ENCODE measurements at regions not wholly inside any gene's neighbourhood (a gene's known extent, or its start where the extent isn't known, plus 50 kb on each side); places are given as distances from the start of the nearest gene placed in this dataset.

DNA sequence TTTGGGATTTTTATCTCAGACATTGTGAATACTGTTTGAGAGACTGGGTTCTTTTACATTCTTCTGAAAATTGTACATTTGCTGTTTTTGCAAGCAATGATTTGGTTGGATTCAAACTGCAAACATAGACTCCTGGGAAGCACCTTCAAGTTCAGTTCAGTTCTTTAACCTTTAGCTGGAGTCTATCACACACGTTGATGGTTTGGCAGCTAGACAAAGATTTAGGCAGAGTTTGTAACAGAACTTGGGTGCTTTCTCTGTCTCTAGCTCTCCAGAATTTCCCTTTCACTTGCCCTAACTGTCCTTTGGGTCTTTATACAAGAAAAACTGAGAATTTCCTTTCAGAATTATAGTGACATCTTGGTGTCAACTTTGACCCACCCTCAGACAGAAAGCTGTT lies 556.6 kb downstream of the DIAPH3 start:
- Histone ChIP-seq H4K20me1 (ENCODE audit: insufficient read depth) (no peaks in the 10 kb centered on the region), H3K27ac (no peak overlapping the region), H3K9ac (no peak overlapping the region), H3K4me1 (ENCODE audit: low read depth, poor library complexity, severe bottlenecking) (no peaks in the 10 kb centered on the region), H3K4me3 (IDR thresholded peaks at IDR 0.05; ENCODE audit: insufficient read depth, low read depth, low read length) (no peak overlapping the region), H3K27me3 (ENCODE audit: insufficient read depth, low read depth) (no peaks in the 10 kb centered on the region), H2AFZ (ENCODE audit: low read depth) (no peak overlapping the region), H3K79me2 (ENCODE audit: insufficient read depth, low read depth) (no peaks in the 10 kb centered on the region), H3K4me2 (no peak overlapping the region), H3K36me3 (ENCODE audit: insufficient read depth) (no peaks in the 10 kb centered on the region)
- TF ChIP-seq CTCF (conservative IDR thresholded peaks at IDR 0.05; ENCODE audit: low read depth, low read length), result no peak

GRCh38 chr13:59607780-59608233 lies 555.9 kb downstream of the DIAPH3 start:
- Histone ChIP-seq H3K4me1 (ENCODE audit: low read depth, poor library complexity, severe bottlenecking) (no peaks in the 10 kb centered on the region), H3K4me3 (IDR thresholded peaks at IDR 0.05; ENCODE audit: insufficient read depth, low read depth, low read length) (no peak overlapping the region), H3K27me3 (ENCODE audit: insufficient read depth, low read depth) (no peaks in the 10 kb centered on the region), H3K79me2 (ENCODE audit: insufficient read depth, low read depth) (no peaks in the 10 kb centered on the region), H3K27ac (no peak overlapping the region), H3K9ac (no peak overlapping the region), H4K20me1 (ENCODE audit: insufficient read depth) (no peaks in the 10 kb centered on the region), H2AFZ (ENCODE audit: low read depth) (no peak overlapping the region), H3K4me2 (no peak overlapping the region), H3K36me3 (ENCODE audit: insufficient read depth) (no peaks in the 10 kb centered on the region)
- no peak for TF ChIP-seq CTCF (conservative IDR thresholded peaks at IDR 0.05; ENCODE audit: low read depth, low read length)

DNA sequence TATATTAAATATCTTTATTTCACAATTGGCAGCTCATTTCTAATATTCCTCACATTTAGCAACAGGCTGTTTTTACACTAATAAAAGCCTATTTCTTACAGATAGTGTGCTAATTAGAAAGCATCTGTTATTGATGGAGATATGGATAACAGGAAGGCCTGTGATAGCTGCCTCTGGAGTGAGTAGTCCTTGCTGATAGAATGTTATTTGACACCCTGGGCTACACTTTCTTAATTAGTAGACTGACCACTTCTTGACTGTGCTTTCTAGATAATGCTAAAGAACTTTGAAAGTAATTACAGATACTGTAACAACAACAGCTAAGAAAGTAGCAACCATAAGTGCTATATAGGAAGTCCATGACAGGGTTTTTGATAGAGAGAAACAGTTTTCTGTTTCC lies 554.3 kb downstream of the DIAPH3 start:
- Histone ChIP-seq H3K27ac (no peak overlapping the region), H3K4me1 (ENCODE audit: low read depth, poor library complexity, severe bottlenecking) (no peaks in the 10 kb centered on the region)
- TF ChIP-seq CTCF (conservative IDR thresholded peaks at IDR 0.05; ENCODE audit: low read depth, low read length), result no peak

More for the DNA sequence above, 554.3 kb downstream of the DIAPH3 start:
- no peak overlapping the region for H2AFZ ChIP-seq (ENCODE audit: low read depth)
- no peaks in the 10 kb centered on the region for H3K79me2 ChIP-seq (ENCODE audit: insufficient read depth, low read depth)
- H3K9ac ChIP-seq, result no peak overlapping the region
- H3K4me3 ChIP-seq (IDR thresholded peaks at IDR 0.05; ENCODE audit: insufficient read depth, low read depth, low read length), result no peak overlapping the region
- no peaks in the 10 kb centered on the region for H3K27me3 ChIP-seq (ENCODE audit: insufficient read depth, low read depth)
- no peaks in the 10 kb centered on the region for H4K20me1 ChIP-seq (ENCODE audit: insufficient read depth)
- no peak overlapping the region for H3K4me2 ChIP-seq
- no peaks in the 10 kb centered on the region for H3K36me3 ChIP-seq (ENCODE audit: insufficient read depth)
